SK-N-DZ (cell line): ENCODE measurements at regions not wholly inside any gene's neighbourhood (a gene's known extent, or its start where the extent isn't known, plus 50 kb on each side); places are given as distances from the start of the nearest gene placed in this dataset.
A peak's percentile ranks its signal among the peaks of the same experiment; 100 is the strongest.

Experiments
- DNase-seq: peaks from one replicate; pipeline ENCODE4 v3.0.0-alpha.2; 2015; ENCODE audit warnings: low spot score

GRCh38 chr1:47629201-47629600 lies 191.4 kb downstream of the FOXD2 start:
- DNase-seq: no peak

- DNase-seq: no peak
Measured at GRCh38 chr1:47630346-47630745, 192.5 kb downstream of the FOXD2 start.

GRCh38 chr1:47631411-47631995 lies 193.7 kb downstream of the FOXD2 start:
- no peak for DNase-seq

- DNase-seq: no peak
Measured at GRCh38 chr1:47635111-47635510, 197.3 kb downstream of the FOXD2 start.

GRCh38 chr1:47635597-47635996 lies 197.8 kb downstream of the FOXD2 start:
- DNase-seq: no peak

- no peak for DNase-seq
Measured at GRCh38 chr1:47637111-47637685, 199.4 kb downstream of the FOXD2 start.

GRCh38 chr1:47638240-47638639 lies 200.4 kb downstream of the FOXD2 start:
- DNase-seq: no peak

GRCh38 chr1:47638713-47639112 lies 200.9 kb downstream of the FOXD2 start:
- DNase-seq: no peak

- DNase-seq: no peak
Measured at GRCh38 chr1:47643306-47644211, 205.7 kb downstream of the FOXD2 start.

- DNase-seq: peak; percentile 4
Measured at GRCh38 chr1:47644212-47644573, 206.3 kb downstream of the FOXD2 start.

GRCh38 chr1:47645151-47645550 lies 207.3 kb downstream of the FOXD2 start:
- no peak for DNase-seq

- DNase-seq: no peak
Measured at GRCh38 chr1:47646676-47647075, 208.8 kb downstream of the FOXD2 start.

GRCh38 chr1:47647327-47647845 lies 209.5 kb downstream of the FOXD2 start:
- DNase-seq: no peak

- DNase-seq: no peak
Measured at GRCh38 chr1:47650205-47650604, 212.4 kb downstream of the FOXD2 start.

GRCh38 chr1:47650611-47651010 lies 212.8 kb downstream of the FOXD2 start:
- DNase-seq: no peak

- DNase-seq: no peak
Measured at GRCh38 chr1:47651311-47652089, 213.7 kb downstream of the FOXD2 start.

- no peak for DNase-seq
Measured at GRCh38 chr1:47655521-47656300, 217.9 kb downstream of the FOXD2 start.

GRCh38 chr1:47656719-47657685 lies 219.2 kb downstream of the FOXD2 start:
- DNase-seq: no peak

GRCh38 chr1:47658161-47658920 lies 220.5 kb downstream of the FOXD2 start:
- DNase-seq: no peak
